NT2/D1 (cell line): ENCODE measurements at regions not wholly inside any gene's neighbourhood (a gene's known extent, or its start where the extent isn't known, plus 50 kb on each side); places are given as distances from the start of the nearest gene placed in this dataset.

ENCODE experiments used
- YY1 ChIP-seq: IDR thresholded peaks from 2 replicates; pipeline ENCODE4 v1.6.1; 2011; ENCODE audit not compliant: insufficient read length, insufficient read depth
- ZNF274 ChIP-seq: IDR thresholded peaks from 2 replicates; pipeline ENCODE4 v1.6.1; 2011; ENCODE audit warnings: mild to moderate bottlenecking, low read depth, low read length

DNA sequence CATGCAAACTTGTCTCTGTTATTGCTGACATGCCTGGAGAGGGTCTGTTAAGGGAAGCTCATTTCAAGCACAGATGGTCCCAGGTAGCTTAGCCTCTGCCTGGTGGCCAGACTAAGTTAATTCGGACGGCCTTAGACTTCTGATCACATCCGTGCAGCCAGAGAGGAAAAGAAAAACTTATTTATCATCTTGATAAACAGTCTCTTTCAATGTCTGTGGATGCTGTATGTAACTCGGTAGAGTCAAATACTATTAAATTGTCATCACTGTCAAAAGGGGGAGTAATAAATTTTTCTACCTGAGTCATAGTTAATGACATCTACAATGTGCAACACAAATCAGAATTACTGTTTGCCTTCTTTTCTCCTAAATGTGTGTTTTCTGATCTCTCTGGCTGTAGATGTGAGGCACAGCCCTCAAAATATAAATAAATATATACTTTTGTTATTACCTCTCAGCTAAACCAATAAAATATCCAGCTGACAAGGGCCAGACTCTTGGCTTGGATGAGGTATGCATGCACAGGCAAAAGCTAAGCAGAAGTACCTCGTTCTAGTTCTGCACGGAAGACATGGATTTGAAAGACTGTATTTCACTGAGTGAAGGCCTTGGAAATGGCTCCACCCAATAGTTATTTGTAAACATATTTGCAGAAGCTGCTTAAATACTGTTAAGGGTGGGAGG is 530.0 kb downstream of the TAFA4 start:
- TF ChIP-seq ZNF274 (no peak), YY1 (no peak)
